Naive thymus-derived CD8-positive, alpha-beta T cell (primary cell): ENCODE measurements at regions not wholly inside any gene's neighbourhood (a gene's known extent, or its start where the extent isn't known, plus 50 kb on each side); places are given as distances from the start of the nearest gene placed in this dataset.
"Not testable (repeated sequence)": the region's sequence is repeated elsewhere in the genome, so short reads cannot be mapped to it uniquely, and the experiment has no call there.

Experiments used
- ATAC-seq, 2 donors: fragments of 150-1000 bp; cut with Tn5 transposase in 1 of 2; sonication (Bioruptor Pico), chemical (Tn5 transposase) in 1 of 2; 1 replicate in 1 of 2; 2 replicates in 1 of 2; pipeline ENCODE4 v1.10.0; 2021; ENCODE audit warnings: mild to moderate bottlenecking in 2 of 2, moderate library complexity in 2 of 2
- POLR2A ChIA-PET: fragments of 350-600 bp; sonication (Branson Sonifier 250); formaldehyde crosslinking; loops from one replicate; lab custom pipeline; 2021; ENCODE audit warnings: antibody characterized with exemption; lab: Charles Lee
- DNase-seq, 10 donors: peaks; one replicate each; pipeline versions ENCODE4 v3.0.0 to v3.0.0-alpha.2; 2020 to 2022
- H3K27ac Mint-ChIP-seq, 10 donors: one replicate each; pipeline ENCODE4 v1.8.0; 2020 to 2022; ENCODE audit warnings: mild to moderate bottlenecking in 10 of 10, mixed read lengths in 10 of 10, moderate library complexity in 4 of 10, inconsistent platforms in 1 of 10
- H3K27me3 Mint-ChIP-seq, 5 donors: one replicate each; pipeline ENCODE4 v1.8.0; 2021 to 2022; ENCODE audit warnings: mixed read lengths in 5 of 5
- H3K36me3 Mint-ChIP-seq, 3 donors: one replicate each; pipeline ENCODE4 v1.8.0; 2020 to 2022; ENCODE audit warnings: mixed read lengths in 3 of 3, mild to moderate bottlenecking in 2 of 3, inconsistent platforms in 1 of 3
- H3K4me1 Mint-ChIP-seq, 4 donors: one replicate each; pipeline ENCODE4 v1.8.0; 2021 to 2022; ENCODE audit warnings: mixed read lengths in 4 of 4
- H3K4me3 Mint-ChIP-seq, 10 donors: one replicate each; pipeline ENCODE4 v1.8.0; 2020 to 2022; ENCODE audit warnings: mild to moderate bottlenecking in 10 of 10, mixed read lengths in 10 of 10, moderate library complexity in 6 of 10, inconsistent platforms in 1 of 10
- H3K9me3 Mint-ChIP-seq, 9 donors: one replicate each; pipeline ENCODE4 v1.8.0; 2020 to 2022; ENCODE audit warnings: mixed read lengths in 9 of 9, mild to moderate bottlenecking in 3 of 9, inconsistent platforms in 1 of 9, moderate library complexity in 1 of 9

- H3K27me3 Mint-ChIP-seq: peaks cover 0 to 22% (median 1%) of the 10 kb centered on the region in 5 donors
- H3K27ac Mint-ChIP-seq: no peak overlapping the region
- DNase-seq (no peak), ATAC-seq (no peak)
- POLR2A ChIA-PET: no interaction called here
- H3K9me3 Mint-ChIP-seq: peaks cover 0 to 11% (median 2%) of the 10 kb centered on the region in 9 donors
- H3K36me3 Mint-ChIP-seq: no peaks in the 10 kb centered on the region
- H3K4me3 Mint-ChIP-seq: no peak overlapping the region
- peaks cover 0 to 1% (median 0%) of the 10 kb centered on the region in 4 donors for H3K4me1 Mint-ChIP-seq
Measured at GRCh38 chr10:121379013-121379412, 219.2 kb downstream of the FGFR2 start.

DNA sequence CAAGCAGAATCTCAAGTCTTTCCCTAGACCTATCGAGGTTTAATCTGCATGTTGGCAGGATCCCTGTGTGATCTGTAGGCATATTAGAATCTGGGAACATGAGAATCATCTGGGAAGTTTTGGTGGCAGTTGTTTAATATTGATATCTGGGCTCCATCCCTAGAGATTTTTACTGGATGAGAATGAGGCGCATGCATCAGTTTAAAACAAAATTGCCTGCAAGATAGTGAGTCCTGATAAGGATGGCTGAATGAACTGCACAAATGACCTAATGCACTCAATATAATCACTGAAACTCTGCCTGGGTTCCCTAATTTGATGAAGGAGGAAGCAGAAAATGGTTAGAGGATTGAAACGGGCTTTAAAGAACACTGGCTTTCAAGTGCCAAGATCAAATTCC is 218.0 kb downstream of the FGFR2 start:
- Mint-ChIP-seq H3K36me3 (no peaks in the 10 kb centered on the region), H3K4me1 (peaks cover 0 to 1% (median 0%) of the 10 kb centered on the region in 4 donors), H3K9me3 (peaks cover 0 to 11% (median 4%) of the 10 kb centered on the region in 9 donors), H3K4me3 (no peak overlapping the region), H3K27ac (no peak overlapping the region), H3K27me3 (peaks cover 0 to 22% (median 1%) of the 10 kb centered on the region in 5 donors)
- DNase-seq (no peak), ATAC-seq (no peak)
- POLR2A ChIA-PET: no interaction called here

DNA sequence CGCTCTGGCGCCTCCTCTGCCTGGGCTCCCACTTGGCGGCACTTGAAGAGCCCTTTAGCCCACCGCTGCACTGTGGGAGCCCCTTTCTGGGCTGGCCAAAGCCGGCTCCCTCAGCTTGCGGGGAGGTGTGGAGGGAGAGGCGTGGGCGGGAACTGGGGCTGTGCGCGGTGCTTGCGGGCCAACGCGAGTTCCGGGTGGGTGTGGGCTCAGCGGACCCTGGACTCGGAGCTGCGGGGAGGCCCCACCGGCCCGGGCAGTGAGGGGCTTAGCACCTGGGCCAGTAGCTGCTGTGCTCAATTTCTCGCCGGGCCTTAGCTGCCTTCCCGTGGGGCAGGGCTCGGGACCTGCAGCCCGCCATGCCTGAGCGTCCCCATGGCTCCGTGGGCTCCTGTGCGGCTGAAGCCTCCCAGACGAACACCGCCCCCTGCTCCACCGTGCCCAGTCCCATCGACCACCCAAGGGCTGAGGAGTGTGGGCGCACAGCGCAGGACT is 216.2 kb downstream of the FGFR2 start:
- ATAC-seq, DNase-seq, H3K4me3 Mint-ChIP-seq, H3K36me3 Mint-ChIP-seq, POLR2A ChIA-PET, H3K27ac Mint-ChIP-seq, H3K4me1 Mint-ChIP-seq: not testable (repeated sequence)
- H3K9me3 Mint-ChIP-seq: peaks cover 0 to 14% (median 2%) of the 10 kb centered on the region in 9 donors
- peaks cover 0 to 22% (median 1%) of the 10 kb centered on the region in 5 donors for H3K27me3 Mint-ChIP-seq

DNA sequence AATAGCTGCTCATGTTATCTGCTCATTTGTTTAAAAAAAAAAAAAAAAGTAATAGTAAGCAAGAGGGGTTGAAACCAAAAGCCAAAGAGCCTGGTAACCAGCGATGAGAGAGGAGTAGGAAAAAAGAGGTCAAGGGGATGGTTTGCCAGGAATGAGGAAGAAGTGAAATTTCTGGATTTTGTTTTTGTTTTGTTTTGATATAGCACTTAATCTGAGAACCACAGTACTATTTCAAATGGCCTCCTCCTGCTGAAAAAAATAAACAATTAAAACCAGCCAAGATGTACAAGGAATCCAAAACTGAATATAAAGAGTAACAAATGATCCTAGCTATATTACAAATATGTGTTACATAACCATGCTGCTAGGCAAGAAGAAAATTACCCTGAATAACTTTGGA is 213.1 kb downstream of the FGFR2 start:
- no peaks in the 10 kb centered on the region for H3K4me1 Mint-ChIP-seq
- ATAC-seq (no peak), DNase-seq (no peak)
- H3K4me3 Mint-ChIP-seq: no peak overlapping the region
- POLR2A ChIA-PET: no interaction called here
- H3K9me3 Mint-ChIP-seq: peaks cover 0 to 16% (median 4%) of the 10 kb centered on the region in 9 donors
- no peak overlapping the region for H3K27ac Mint-ChIP-seq
- H3K27me3 Mint-ChIP-seq: peaks cover 0 to 10% (median 1%) of the 10 kb centered on the region in 5 donors
- no peaks in the 10 kb centered on the region for H3K36me3 Mint-ChIP-seq

DNA sequence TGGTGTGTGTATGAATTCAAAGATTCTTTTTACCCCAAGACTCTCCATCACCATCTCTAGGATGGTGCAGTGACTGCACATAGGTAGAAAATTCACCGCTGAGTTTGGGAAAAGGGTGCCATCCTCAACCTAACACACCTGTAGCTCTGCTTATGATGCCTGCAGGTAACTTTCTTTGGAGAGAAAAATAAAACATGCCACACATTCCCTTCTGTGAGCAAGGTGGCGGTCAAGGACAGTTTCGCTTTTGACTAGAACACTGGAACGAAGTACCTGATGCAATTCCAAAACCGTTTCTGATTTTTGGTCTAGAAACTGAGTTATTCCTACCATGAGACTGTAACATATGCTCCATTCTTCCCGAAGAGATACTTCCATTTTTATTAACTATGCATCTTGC is 205.6 kb downstream of the FGFR2 start:
- Mint-ChIP-seq H3K27ac (no peak overlapping the region), H3K27me3 (peaks cover 0 to 16% (median 7%) of the 10 kb centered on the region in 5 donors), H3K4me3 (no peak overlapping the region), H3K4me1 (no peaks in the 10 kb centered on the region), H3K36me3 (no peaks in the 10 kb centered on the region), H3K9me3 (peaks cover 0 to 15% (median 0%) of the 10 kb centered on the region in 9 donors)
- POLR2A ChIA-PET: no interaction called here
- ATAC-seq: no peak
- no peak for DNase-seq

DNA sequence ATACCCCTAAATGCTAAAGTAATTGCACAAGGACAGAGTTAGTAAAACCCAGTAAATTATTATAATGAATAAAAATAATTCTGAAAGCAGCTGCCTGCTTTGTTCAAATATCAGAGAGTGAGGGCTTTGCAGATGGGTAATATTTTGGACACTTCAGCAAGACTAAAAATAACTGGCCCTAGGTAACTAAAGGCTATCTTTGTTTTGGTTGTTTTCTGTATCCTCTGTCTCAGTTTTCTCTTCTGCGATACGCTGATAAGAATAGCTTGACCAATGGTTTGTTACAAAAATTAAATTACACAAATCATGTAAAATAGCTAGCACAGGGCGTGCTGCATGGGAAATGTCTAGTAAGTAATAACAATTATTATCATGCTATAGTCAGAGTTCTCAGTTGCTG is 204.7 kb downstream of the FGFR2 start:
- no peaks in the 10 kb centered on the region for H3K4me1 Mint-ChIP-seq
- H3K27ac Mint-ChIP-seq: no peak overlapping the region
- H3K4me3 Mint-ChIP-seq: no peak overlapping the region
- peaks cover 0 to 16% (median 7%) of the 10 kb centered on the region in 5 donors for H3K27me3 Mint-ChIP-seq
- no peak for ATAC-seq
- H3K36me3 Mint-ChIP-seq: no peaks in the 10 kb centered on the region
- POLR2A ChIA-PET: no interaction called here
- DNase-seq: no peak
- peaks cover 0 to 15% (median 0%) of the 10 kb centered on the region in 9 donors for H3K9me3 Mint-ChIP-seq

- H3K4me1 Mint-ChIP-seq, H3K36me3 Mint-ChIP-seq, DNase-seq, H3K27ac Mint-ChIP-seq, H3K27me3 Mint-ChIP-seq, POLR2A ChIA-PET, H3K9me3 Mint-ChIP-seq, ATAC-seq, H3K4me3 Mint-ChIP-seq: not testable (repeated sequence)
Measured at GRCh38 chr10:121400507-121400906, 197.7 kb downstream of the FGFR2 start.

DNA sequence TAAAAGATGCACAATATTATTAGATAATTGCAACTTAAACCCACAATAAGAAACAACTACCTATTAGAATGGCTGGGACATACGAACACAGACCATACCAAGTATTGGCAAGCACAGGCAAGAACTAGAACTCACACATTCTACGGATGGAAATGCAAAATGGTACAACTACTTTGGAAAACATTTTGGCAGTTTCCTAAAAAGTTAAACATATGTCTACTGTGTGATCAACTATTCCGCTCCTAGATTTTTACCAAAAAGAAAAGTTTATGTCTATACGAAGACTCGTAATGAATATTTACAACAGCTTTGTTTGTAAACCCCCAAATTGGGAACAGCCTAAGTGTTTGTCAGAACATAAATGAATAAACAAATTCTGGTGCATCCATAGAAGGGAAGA is 194.7 kb downstream of the FGFR2 start:
- POLR2A ChIA-PET: no interaction called here
- Mint-ChIP-seq H3K27me3 (peaks cover 0 to 7% (median 0%) of the 10 kb centered on the region in 5 donors), H3K4me1 (no peaks in the 10 kb centered on the region), H3K36me3 (no peaks in the 10 kb centered on the region), H3K4me3 (no peak overlapping the region), H3K9me3 (peaks cover 0 to 2% (median 0%) of the 10 kb centered on the region in 9 donors), H3K27ac (no peak overlapping the region)
- ATAC-seq: no peak
- no peak for DNase-seq

GRCh38 chr10:121404611-121405010 is 193.6 kb downstream of the FGFR2 start:
- H3K27me3 Mint-ChIP-seq: peaks cover 0 to 7% (median 0%) of the 10 kb centered on the region in 5 donors
- H3K4me1 Mint-ChIP-seq: no peaks in the 10 kb centered on the region
- no peaks in the 10 kb centered on the region for H3K36me3 Mint-ChIP-seq
- H3K27ac Mint-ChIP-seq: no peak overlapping the region
- ATAC-seq (no peak), DNase-seq (no peak)
- peaks cover 0 to 2% (median 0%) of the 10 kb centered on the region in 9 donors for H3K9me3 Mint-ChIP-seq
- POLR2A ChIA-PET: no interaction called here
- H3K4me3 Mint-ChIP-seq: no peak overlapping the region

- DNase-seq (no peak), ATAC-seq (no peak)
- Mint-ChIP-seq H3K9me3 (peaks cover 0 to 3% (median 0%) of the 10 kb centered on the region in 9 donors), H3K4me1 (no peaks in the 10 kb centered on the region), H3K36me3 (no peaks in the 10 kb centered on the region), H3K4me3 (no peak overlapping the region), H3K27me3 (peaks cover 0 to 7% (median 0%) of the 10 kb centered on the region in 5 donors), H3K27ac (no peak overlapping the region)
- POLR2A ChIA-PET: no interaction called here
Measured at GRCh38 chr10:121405096-121405495, 193.1 kb downstream of the FGFR2 start.

DNA sequence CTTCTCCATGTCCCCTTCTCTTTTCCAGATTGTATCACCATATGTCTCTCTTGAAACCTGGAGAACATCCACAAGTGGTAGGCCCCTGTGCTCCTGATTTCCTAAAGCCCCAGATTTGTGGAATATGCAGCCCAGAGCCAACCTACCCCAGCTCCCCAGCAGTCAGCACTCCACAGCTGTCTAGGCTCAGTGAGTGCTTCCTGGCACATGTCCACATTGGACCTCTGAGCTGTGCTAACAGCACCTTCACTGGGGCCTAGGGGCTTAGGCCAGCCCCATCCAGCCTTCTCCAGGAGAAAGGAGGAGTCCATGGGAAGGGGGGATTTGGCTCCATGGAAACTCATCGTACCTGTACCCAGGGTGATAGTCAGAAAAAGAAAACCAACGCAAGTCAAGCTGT is 192.7 kb downstream of the FGFR2 start:
- Mint-ChIP-seq H3K9me3 (peaks cover 0 to 7% (median 0%) of the 10 kb centered on the region in 9 donors), H3K27ac (no peak overlapping the region), H3K4me1 (no peaks in the 10 kb centered on the region), H3K4me3 (no peak overlapping the region), H3K27me3 (peaks cover 0 to 10% (median 2%) of the 10 kb centered on the region in 5 donors), H3K36me3 (no peaks in the 10 kb centered on the region)
- no peak for DNase-seq
- POLR2A ChIA-PET: no interaction called here
- ATAC-seq: no peak

GRCh38 chr10:121405953-121406352 is 192.3 kb downstream of the FGFR2 start:
- H3K9me3 Mint-ChIP-seq: peaks cover 0 to 11% (median 0%) of the 10 kb centered on the region in 9 donors
- ATAC-seq: no peak
- no peak overlapping the region for H3K27ac Mint-ChIP-seq
- no peaks in the 10 kb centered on the region for H3K4me1 Mint-ChIP-seq
- H3K27me3 Mint-ChIP-seq: peaks cover 0 to 12% (median 2%) of the 10 kb centered on the region in 5 donors
- no peak overlapping the region for H3K4me3 Mint-ChIP-seq
- no peak for DNase-seq
- POLR2A ChIA-PET: no interaction called here
- no peaks in the 10 kb centered on the region for H3K36me3 Mint-ChIP-seq

- Mint-ChIP-seq H3K27ac (no peak overlapping the region), H3K4me1 (no peaks in the 10 kb centered on the region), H3K4me3 (no peak overlapping the region), H3K9me3 (peaks cover 0 to 16% (median 0%) of the 10 kb centered on the region in 9 donors), H3K27me3 (peaks cover 0 to 15% (median 0%) of the 10 kb centered on the region in 5 donors), H3K36me3 (no peaks in the 10 kb centered on the region)
- DNase-seq (no peak), ATAC-seq (no peak)
- POLR2A ChIA-PET: no interaction called here
Measured at GRCh38 chr10:121406823-121407545, 191.3 kb downstream of the FGFR2 start.
